ENCODE measurements at regions not wholly inside any gene's neighbourhood (a gene's known extent, or its start where the extent isn't known, plus 50 kb on each side); places are given as distances from the start of the nearest gene placed in this dataset.

- TF ChIP-seq POLR2AphosphoS5 (IDR thresholded peaks at IDR 0.05; ENCODE audit: low read depth, low read length) (no peak), REST (IDR thresholded peaks at IDR 0.05; ENCODE audit: insufficient read depth in 1 of 2, low read depth in 2 of 2, low read length in 2 of 2) (no peak), SIN3A (IDR thresholded peaks at IDR 0.05; ENCODE audit: borderline replicate concordance, insufficient read depth, low read length) (no peak)
These were observed 151.7 kb downstream of the FASLG start for GRCh38 chr1:172810480-172811175.
